ENCODE measurements at regions not wholly inside any gene's neighbourhood (a gene's known extent, or its start where the extent isn't known, plus 50 kb on each side); places are given as distances from the start of the nearest gene placed in this dataset.

DNA sequence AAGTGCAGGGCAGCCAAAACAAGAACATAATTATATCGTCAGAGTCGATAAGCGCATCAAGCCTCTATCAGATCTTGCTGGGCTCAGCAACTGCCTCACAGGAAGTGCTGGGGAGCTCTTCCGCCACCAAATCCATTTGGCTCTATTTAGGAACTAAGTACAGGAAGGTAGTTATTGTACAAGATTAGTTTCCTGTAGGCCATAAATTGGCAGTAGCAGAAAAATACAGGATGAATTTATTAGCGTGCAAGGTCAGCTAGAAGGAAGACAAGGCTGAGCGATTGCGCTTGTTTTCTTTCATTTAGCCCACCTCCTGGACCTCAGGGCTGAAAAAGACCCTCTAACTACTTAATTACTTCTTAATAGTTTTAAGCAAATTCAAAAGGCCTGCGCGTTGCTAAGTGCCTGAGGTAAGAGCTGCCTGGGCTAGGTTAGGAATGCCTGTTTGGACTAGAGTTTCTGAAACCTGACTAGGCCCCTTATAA is 118.5 kb downstream of the IRS2 start:
- TF ChIP-seq ZNF692 (tag by site-specific recombination; IDR thresholded peaks at IDR 0.05) (no peak), ZNF561 (tag by site-specific recombination; IDR thresholded peaks at IDR 0.05; ENCODE audit: borderline replicate concordance) (no peak), ZNF335 (tag by site-specific recombination; conservative IDR thresholded peaks at IDR 0.05) (no peak)
- Histone ChIP-seq H3K27ac (ENCODE audit: extremely low read depth, low read depth, low read length) (no peak overlapping the region), H3K36me3 (ENCODE audit: control insufficient read depth in 2 of 2, insufficient read depth in 1 of 2, low read length in 2 of 2) (no peaks in the 10 kb centered on the region), H3K4me1 (ENCODE audit: control insufficient read depth, insufficient read depth, low read length) (no peaks in the 10 kb centered on the region), H3K9me3 (ENCODE audit: control insufficient read depth, insufficient read depth, low read depth, low read length) (no peaks in the 10 kb centered on the region), H3K4me3 (ENCODE audit: low read depth, low read length) (no peak overlapping the region)
- POLR2A ChIA-PET = interaction anchor here (0.7 kb wide), 1 partner anchor 122 kb away, joined by 6 read pairs; no protein-coding TSS in a partner anchor
- CTCF ChIA-PET = interaction anchor here (0.8 kb wide), 1 partner anchor 58 kb away, joined by 4 read pairs; no protein-coding TSS in a partner anchor

GRCh38 chr13:109667056-109667455 is 119.3 kb downstream of the IRS2 start:
- Histone ChIP-seq H3K36me3 (ENCODE audit: control insufficient read depth in 2 of 2, insufficient read depth in 1 of 2, low read length in 2 of 2) (no peaks in the 10 kb centered on the region), H3K9me3 (ENCODE audit: control insufficient read depth, insufficient read depth, low read depth, low read length) (no peaks in the 10 kb centered on the region), H3K27ac (ENCODE audit: extremely low read depth, low read depth, low read length) (no peak overlapping the region), H3K4me1 (ENCODE audit: control insufficient read depth, insufficient read depth, low read length) (no peaks in the 10 kb centered on the region), H3K4me3 (ENCODE audit: low read depth, low read length) (no peak overlapping the region)
- CTCF ChIA-PET = interaction anchor here (1.1 kb wide), 1 partner anchor 521 kb away, joined by 3 read pairs; no protein-coding TSS in a partner anchor
- no peak for TF ChIP-seq ZNF157 (tag by site-specific recombination; IDR thresholded peaks at IDR 0.05)
- no peak for TF ChIP-seq KLF8 (tag by site-specific recombination; IDR thresholded peaks at IDR 0.05)
- TF ChIP-seq ZNF112 (tag by site-specific recombination; IDR thresholded peaks at IDR 0.05) = no peak
- TF ChIP-seq ZNF16 (tag by site-specific recombination; IDR thresholded peaks at IDR 0.05; ENCODE audit: low read depth) = no peak
- no peak for TF ChIP-seq PBX3 (CRISPR knock-in tag; IDR thresholded peaks at IDR 0.05)
- no peak for TF ChIP-seq ZNF610 (tag by site-specific recombination; IDR thresholded peaks at IDR 0.05; ENCODE audit: borderline replicate concordance)
- no peak for TF ChIP-seq ZNF560 (tag by site-specific recombination; IDR thresholded peaks at IDR 0.05; ENCODE audit: borderline replicate concordance)
- TF ChIP-seq ZNF621 (tag by site-specific recombination; IDR thresholded peaks at IDR 0.05) = no peak
- no peak for TF ChIP-seq ZNF354C (tag by site-specific recombination; IDR thresholded peaks at IDR 0.05; ENCODE audit: borderline replicate concordance, low read depth)
- no peak for TF ChIP-seq ZBTB17 (tag by site-specific recombination; IDR thresholded peaks at IDR 0.05)
- no peak for TF ChIP-seq ZBTB49 (tag by site-specific recombination; IDR thresholded peaks at IDR 0.05; ENCODE audit: low read depth)
- TF ChIP-seq KLF7 (tag by site-specific recombination; IDR thresholded peaks at IDR 0.05; ENCODE audit: borderline replicate concordance) = no peak
- no peak for TF ChIP-seq MYNN (tag by site-specific recombination; IDR thresholded peaks at IDR 0.05; ENCODE audit: borderline replicate concordance)
- no peak for TF ChIP-seq ZNF311 (tag by site-specific recombination; IDR thresholded peaks at IDR 0.05; ENCODE audit: borderline replicate concordance)
- no peak for TF ChIP-seq ZNF324 (tag by site-specific recombination; IDR thresholded peaks at IDR 0.05)
- POLR2A ChIA-PET = no interaction called here
